GM18868 (cell line): ENCODE measurements at regions not wholly inside any gene's neighbourhood (a gene's known extent, or its start where the extent isn't known, plus 50 kb on each side); places are given as distances from the start of the nearest gene placed in this dataset.

Experiments
- ATAC-seq: cut with Tn5 transposase; IDR thresholded peaks from one replicate; pipeline ENCODE4 v1.9.1; 2021; ENCODE audit warnings: mild to moderate bottlenecking, moderate library complexity; ENCODE audit not compliant: unreplicated experiment

GRCh38 chr6:120648713-120649112, 685.6 kb downstream of the TBC1D32 start:
- no peak for ATAC-seq

- no peak for ATAC-seq
These were observed 688.2 kb downstream of the TBC1D32 start for GRCh38 chr6:120646101-120646500.

GRCh38 chr6:120632975-120633374, 701.3 kb downstream of the TBC1D32 start:
- ATAC-seq, result no peak

- no peak for ATAC-seq
These were observed 706.7 kb downstream of the TBC1D32 start for GRCh38 chr6:120627612-120628011.

GRCh38 chr6:120622127-120622631, 712.1 kb downstream of the TBC1D32 start:
- no peak for ATAC-seq

- no peak for ATAC-seq
These were observed 713.4 kb downstream of the TBC1D32 start for GRCh38 chr6:120620900-120621299.

GRCh38 chr6:120615238-120615637, 719.0 kb downstream of the TBC1D32 start:
- no peak for ATAC-seq

GRCh38 chr6:120614723-120615122, 719.6 kb downstream of the TBC1D32 start:
- no peak for ATAC-seq

GRCh38 chr6:120608826-120609225, 725.5 kb downstream of the TBC1D32 start:
- no peak for ATAC-seq

- ATAC-seq, result no peak
These were observed 727.5 kb downstream of the TBC1D32 start for GRCh38 chr6:120606743-120607142.

GRCh38 chr6:120604510-120604909, 729.8 kb downstream of the TBC1D32 start:
- no peak for ATAC-seq

GRCh38 chr6:120590611-120591010, 743.7 kb downstream of the TBC1D32 start:
- ATAC-seq, result no peak

- ATAC-seq, result no peak
These were observed 745.9 kb downstream of the TBC1D32 start for GRCh38 chr6:120588424-120588823.

- no peak for ATAC-seq
These were observed 746.9 kb downstream of the TBC1D32 start for GRCh38 chr6:120587381-120587780.

- ATAC-seq, result no peak
These were observed 750.0 kb downstream of the TBC1D32 start for GRCh38 chr6:120584111-120584760.

- no peak for ATAC-seq
These were observed 758.2 kb downstream of the TBC1D32 start for GRCh38 chr6:120576061-120576460.

- no peak for ATAC-seq
These were observed 764.6 kb downstream of the TBC1D32 start for GRCh38 chr6:120569714-120570113.

- no peak for ATAC-seq
These were observed 769.5 kb downstream of the TBC1D32 start for GRCh38 chr6:120564779-120565178.

GRCh38 chr6:120558294-120558693, 776.0 kb downstream of the TBC1D32 start:
- no peak for ATAC-seq

GRCh38 chr6:120557554-120557953, 776.7 kb downstream of the TBC1D32 start:
- ATAC-seq, result no peak

- no peak for ATAC-seq
These were observed 777.8 kb downstream of the TBC1D32 start for GRCh38 chr6:120556491-120556890.

- ATAC-seq, result no peak
These were observed 780.9 kb downstream of the TBC1D32 start for GRCh38 chr6:120553353-120553752.

- ATAC-seq, result no peak
These were observed 788.9 kb downstream of the TBC1D32 start for GRCh38 chr6:120545353-120545752.
